COLO829 (cell line): ENCODE measurements at regions not wholly inside any gene's neighbourhood (a gene's known extent, or its start where the extent isn't known, plus 50 kb on each side); places are given as distances from the start of the nearest gene placed in this dataset.

Experiments
- DNase-seq: peaks from one replicate; pipeline ENCODE4 v3.0.0; 2012; ENCODE audit warnings: low spot score

DNA sequence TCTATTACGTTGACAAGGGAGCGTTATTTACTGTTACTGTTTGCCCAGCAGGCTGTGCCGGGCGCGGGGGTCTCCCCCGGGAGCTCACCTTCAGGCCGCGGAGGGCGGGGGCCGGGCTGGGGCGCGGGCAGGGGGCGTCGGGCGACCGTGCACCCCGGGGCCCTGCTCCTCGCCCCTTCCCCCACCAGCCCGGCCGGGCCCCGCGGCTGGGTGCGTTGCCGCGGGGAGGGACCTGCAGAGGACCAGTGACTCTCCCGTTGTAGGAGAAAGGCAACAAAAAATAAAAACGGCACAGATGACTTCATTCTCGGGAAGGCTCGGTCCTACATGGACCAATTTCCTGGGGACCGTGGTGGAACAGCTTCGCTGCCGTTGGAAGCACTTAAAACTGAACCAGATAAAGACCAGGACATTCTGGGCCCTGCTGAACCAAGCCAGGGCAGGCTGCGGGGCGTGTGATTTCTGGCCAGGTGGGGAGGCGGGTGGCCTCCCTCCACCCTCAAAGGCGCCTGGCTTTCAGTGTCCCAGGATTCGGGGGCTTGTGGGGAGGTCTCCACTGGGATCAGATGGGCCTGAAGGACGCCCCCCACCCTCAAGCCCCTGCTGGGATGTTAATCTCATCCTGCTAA, 57.4 kb downstream of the IGLL1 start:
- DNase-seq, result no peak

DNA sequence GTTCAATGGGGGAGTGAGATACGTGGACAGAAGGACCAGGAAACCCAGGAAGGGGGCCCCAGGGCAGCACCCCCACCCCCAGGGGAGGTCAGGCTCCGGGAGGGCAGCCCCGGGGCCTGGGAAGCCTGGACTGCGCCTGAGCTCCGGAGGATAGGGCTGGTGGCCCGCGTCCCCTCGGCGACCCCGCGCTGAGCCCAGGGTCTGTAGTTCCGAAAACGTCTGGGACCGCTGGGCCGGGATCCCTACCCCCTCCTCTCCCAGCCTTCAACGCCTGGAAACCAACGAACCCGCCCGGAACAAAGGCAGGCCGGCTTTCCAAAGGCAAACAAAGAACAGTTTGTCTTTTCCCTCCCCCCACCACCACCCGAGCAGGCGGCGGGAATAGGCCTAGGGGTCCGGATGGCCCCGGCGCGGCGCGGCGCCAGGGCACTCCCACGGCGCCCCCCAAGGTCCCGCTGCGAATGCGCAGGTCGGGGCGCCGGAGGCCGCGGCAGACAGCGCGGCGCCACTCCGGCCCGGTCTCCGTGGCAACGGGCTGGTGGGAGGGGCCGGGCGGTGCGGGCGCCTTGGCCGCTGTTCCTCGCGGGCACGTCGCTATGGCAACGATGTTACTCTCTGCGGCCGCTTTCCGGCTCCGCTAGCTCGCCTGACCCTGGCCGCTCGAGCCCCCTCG, 58.5 kb downstream of the IGLL1 start:
- DNase-seq, result peak; percentile 99

DNA sequence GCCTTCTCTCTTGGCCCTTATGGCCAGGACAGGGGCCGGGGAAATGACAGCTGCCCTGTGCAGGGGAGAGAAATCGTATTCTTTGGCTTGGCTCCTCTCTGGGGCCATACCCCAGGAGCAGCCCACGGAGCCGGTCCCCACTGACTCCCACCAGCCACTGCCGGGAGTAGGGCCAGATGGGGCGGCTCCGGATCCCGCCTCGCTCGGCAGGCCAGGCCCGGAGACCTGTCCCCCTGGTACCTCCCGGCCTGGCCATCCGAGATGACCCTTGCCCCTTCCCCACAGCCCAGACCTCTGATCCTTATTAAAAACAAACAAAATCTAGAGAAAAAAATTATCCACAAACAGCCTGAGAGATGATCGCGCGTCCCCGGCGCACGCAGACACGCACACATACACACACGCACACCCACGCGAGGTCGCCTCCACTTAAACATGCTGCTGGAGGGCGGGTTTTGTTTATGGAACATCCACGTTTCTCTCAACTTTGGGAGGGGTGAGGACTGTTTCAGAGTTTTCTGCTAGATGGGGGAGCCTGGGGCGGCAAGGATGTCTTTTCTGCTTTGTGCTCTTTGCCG, 59.1 kb downstream of the IGLL1 start:
- peak; percentile 60 for DNase-seq

DNA sequence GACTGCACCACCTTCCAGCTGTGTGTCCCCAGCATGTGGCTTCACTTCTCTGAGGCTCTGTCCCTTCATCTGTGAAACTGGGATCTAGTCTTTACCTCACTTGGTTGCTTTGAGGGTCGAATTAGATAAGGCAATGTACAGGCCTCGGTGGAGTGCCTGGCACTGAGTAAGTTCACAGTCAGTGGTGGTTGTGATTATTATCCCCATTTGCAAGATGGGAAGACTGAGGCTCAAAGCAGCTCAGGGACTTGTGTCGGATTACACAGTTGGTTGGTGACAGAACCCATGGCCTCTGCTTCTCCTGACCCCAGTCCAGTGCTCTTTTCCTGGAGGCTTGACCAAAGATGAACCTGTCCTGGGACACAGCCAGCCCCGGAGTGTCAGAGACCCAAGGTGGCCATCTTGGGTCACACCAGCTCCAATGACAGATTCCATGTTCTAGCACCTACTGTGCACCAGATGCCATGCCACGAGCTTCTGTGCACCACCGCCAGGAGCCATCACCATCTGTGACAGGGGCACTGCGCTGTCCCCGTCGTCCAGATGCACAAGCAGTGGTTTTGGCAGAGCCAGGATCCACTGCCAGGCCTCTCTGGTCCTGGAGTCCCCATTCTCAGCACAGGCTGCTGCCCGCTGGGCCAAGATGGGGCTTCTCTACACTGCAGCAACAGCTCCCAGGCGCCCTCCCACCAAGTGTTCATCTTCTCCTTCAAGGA, 60.5 kb downstream of the IGLL1 start:
- no peak for DNase-seq

DNA sequence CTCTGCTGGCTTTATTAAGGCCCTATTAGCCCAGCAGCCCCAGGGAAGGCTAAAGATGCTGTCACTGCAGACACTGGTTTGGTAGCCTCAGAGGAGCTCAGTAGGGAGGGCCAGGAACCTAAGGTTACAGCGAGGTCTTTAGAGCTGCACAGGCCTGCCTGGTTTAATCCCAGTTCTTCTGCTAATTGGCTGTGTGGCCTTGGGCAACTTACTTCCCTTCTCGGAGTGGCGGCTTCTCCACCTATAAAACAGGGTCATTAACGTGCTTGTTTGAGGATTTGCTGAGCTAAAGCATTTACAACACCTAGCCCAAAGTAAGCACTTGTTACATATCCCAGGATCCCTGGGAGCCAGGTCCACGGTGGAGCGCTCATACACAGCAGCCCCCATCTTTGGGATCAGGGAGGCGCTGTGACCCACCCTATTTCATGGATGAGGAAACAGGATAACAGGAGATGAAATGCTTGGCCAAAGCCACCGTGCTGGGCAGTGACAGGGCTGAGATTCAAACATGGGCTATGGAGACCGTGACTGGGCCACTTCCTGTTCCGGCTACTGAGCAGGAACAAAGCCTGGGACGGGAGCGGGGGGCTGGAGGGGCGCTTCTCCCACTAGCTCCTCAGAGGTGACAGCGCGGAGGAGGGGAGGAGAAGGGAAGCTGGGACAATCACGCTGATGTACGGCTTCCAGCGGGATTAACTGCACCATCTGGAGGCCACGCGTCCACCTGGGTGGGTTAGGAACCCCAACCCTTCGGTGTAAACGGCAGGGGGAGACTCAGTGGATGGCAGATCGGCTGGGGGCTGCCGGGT, 61.5 kb downstream of the IGLL1 start:
- DNase-seq, result no peak

DNA sequence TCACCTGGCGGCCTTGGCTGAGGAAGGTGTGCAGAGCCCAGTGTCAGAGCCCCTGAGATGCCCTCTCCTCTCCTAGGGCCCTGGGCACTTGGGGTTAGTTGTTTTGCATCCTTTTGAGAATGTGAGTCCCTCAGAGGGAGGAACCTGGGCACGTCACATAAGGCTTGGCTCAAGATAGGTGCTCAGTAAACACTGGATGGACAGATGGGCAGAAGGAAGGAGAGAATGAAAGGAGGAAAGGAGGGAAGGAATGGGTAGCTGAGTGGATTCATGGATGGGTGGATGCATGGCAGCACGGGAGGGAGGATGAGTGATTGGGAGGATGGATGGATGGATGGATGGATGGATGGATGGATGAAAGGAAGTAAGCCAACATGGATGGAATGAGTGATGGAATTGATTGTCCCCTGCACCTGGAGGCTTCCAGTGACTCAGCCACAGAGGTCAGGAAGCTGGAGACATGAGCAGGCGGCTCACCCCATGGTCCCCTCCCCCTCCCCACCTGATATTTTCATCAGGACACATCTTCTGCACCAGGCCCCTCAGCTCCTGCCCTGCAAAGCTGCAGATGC, 62.2 kb downstream of the IGLL1 start:
- DNase-seq, result no peak

DNA sequence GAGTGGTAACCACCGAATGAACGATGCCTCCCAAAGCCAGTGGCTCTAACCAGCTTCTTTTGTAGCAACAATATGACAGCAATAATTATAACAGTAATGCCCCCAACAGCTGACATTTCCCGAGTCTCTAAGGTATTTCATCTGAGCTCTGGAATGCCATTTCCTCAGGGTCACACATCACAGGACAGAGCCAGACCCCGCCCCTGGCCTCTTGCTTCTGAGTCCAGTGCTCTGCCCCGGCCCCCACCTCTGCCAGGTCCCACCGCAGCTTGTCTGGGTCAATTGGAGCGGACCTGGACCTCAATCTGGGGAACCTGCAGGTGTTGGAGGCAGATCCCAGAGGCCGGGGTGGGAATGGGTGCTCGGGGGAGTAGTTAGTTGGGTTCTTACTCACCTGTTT, 63.8 kb downstream of the IGLL1 start:
- DNase-seq, result no peak

DNA sequence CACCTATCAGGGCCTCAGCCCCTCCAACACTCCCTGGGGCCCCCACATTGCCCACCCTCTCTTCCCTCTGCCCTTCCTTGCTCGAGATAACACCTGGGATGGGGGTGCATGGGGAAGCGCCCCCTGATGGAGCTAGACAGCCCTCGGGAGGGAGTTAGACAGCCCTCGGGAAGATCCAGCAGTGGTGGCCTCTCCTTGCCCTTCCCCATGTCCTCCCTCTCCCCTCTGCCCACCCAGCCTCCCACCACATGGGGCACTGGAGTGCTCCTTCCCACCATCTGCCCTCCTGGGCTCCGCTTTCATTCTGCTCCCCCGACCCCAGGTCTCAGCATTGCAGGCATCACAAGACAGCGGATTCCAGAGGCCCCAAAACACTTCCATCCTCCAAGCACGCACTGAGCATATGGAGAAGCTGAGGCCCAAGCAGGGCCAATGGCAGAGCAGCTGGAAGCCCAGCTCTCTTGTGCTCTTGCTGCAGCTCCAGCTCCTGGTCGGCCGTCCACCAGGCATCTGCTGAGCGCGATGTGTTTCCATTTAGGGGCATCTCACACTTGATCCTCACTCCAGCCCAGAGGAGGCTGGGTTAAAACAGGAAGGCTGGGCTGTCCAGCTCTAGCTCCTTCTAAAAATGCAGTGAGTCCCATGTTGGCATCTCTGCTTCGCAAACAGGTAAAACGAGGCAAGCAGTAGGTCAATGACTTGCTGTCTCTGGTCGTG, 65.6 kb downstream of the IGLL1 start:
- DNase-seq, result no peak

DNA sequence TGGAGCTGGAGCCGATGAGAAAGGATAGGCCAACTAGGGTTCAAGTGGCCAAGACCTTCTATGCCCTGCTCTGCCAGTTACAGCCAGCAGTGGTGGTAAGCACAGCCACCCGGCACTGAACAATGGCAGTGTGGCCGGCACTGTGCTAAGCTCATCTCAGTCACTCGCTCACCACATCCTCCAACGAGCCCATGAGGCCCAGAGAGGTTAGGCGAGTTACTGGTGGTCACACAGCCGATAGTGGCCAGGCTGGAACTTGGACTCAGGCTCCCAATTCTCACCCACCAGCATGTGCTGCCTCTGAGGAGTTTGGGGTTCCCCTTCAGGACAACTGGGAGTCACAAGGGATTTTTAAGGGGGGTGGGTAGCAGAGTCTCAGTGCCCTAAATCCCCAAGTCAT, 66.4 kb downstream of the IGLL1 start:
- no peak for DNase-seq

DNA sequence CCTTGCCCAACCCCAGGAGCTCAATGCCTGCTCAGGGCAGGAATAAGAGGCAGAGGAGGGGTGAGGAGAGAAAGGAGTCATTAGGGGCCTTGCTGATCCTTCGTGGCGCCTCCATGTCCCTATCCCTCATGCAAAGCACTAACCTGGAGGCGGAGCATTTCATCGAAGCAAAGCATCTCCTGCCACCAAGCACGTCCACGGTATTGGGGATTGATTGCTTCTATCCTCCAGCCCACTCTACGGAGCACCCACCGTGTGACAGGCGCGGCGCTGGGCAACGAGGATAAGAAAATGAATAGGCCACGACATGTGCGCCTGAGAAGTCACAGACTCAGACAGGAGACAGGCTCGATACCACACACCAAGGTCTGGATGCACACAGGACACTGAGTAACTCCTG, 67.0 kb downstream of the IGLL1 start:
- no peak for DNase-seq

DNA sequence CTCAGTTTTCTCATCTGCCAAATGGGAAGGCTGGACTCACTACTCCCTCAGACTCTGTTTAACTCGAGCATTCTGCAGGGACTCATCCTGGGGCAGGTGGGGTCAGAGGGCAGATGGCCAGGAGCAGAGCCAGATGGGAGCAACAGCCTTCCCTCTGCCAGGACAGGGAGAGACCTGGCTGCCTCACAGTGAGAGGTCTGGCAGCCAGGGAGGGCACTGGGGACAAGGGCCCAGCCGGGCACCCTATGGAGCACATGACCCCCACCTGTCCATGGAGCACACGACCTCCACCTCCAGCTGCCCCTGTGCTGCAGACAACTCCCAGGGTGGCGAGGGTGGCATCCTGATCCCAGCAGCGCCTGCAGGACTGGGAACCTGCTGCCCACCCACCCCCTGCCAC, 67.4 kb downstream of the IGLL1 start:
- no peak for DNase-seq

DNA sequence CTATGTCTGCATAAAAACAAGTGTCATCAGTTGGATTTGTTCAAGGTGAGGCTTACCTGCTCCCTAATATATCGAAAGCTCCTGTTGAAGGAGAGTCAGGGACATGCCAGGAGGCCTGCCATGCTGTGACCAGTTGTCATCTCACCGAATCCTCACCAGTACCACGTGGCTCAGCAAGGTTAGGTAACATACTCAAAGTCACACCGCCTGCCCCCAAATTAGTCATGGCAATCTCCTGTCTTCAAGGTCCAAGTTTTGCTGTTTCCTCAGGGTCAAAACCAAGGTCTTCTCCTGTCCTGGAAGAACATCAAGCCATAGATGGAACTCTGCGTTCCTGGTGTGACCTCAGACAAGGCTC, 67.8 kb downstream of the IGLL1 start:
- DNase-seq, result no peak

DNA sequence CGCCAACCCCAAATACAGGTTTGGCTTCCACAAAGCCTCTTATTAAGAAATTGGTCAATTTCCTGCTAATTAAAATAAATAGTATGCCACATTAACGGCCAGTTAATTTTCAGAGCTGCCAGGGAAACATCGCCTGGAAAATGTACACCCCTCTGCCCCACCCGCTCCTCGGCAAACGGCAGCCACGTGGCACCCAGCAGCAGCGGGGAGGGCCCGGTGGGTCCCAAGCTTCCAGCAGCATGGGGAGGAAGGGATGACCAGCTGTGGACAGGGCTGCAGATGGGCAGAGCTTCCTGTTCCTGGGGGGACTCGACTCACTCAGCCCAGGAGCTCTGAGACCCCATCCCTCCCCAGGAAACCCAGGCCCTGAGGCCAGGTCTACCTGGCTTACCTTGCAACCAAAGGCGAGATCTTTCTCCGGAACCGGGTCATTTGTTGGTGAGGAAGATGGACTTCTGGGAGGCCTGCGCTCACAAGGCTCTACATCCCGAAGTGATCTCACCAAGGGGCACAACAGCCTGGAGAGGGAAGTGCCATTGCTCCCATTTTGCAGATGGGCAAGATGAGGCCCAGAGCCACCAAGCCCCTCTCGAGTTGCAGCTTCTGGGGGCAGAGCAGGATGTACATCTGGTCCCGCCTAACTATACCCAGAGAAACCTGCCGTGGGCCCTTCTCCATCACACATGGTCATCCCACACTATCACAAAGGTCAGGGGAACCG, 68.3 kb downstream of the IGLL1 start:
- DNase-seq, result no peak

DNA sequence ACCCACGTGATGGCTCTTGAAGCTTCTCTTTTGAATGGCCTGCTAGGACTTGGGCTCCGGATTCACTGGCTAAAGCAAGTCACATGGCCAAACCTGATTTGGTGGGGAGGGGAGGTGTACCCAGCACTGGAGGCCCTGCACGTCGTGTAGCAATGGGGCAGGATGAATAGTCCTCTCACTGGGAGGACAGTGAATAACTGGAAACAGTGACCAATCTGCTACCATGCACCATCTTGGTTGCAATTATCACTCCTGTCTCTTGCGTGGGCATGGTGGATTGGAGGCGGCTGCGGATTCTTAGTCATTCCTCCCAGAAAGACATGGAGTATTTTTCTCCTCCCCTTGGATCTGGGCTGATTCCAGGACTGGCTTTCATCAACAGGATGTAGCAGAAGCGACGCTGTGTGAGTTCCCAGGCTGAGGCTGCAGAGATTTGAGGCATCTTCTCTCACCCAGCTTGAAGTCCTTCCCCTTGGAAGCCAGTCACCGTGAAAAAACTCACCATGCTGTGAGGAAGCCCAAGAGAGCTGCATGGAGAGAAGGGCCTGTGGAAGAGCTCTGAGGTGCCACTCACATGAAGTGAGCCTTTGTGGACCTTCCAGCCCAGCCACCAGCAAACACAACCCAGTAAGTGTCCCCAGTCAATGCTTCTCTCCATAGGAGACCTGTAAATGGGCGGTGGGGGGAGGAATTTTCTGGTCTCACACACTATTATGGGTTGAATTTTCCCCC, 70.4 kb downstream of the IGLL1 start:
- peak; percentile 26 for DNase-seq

DNA sequence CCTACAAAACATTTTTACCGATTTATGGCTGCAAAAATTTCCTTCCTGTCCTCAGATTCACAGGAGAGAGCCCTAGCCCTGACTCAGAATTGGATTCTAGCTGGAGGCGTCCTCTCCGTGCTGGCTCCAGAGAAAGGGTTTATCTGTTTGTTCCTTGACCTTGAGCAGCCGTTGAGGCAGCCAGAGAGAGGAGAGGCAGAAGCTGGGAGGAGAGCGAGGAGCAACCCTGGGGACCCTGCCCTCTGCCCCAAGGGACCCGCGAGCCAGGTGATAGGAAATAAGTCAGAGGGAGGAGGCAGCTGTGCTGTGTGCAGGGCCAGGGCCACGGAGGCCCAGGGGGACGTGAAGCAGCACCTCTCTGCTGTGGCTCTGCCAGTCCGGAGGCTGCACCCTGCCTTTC, 75.6 kb downstream of the IGLL1 start:
- DNase-seq, result no peak

DNA sequence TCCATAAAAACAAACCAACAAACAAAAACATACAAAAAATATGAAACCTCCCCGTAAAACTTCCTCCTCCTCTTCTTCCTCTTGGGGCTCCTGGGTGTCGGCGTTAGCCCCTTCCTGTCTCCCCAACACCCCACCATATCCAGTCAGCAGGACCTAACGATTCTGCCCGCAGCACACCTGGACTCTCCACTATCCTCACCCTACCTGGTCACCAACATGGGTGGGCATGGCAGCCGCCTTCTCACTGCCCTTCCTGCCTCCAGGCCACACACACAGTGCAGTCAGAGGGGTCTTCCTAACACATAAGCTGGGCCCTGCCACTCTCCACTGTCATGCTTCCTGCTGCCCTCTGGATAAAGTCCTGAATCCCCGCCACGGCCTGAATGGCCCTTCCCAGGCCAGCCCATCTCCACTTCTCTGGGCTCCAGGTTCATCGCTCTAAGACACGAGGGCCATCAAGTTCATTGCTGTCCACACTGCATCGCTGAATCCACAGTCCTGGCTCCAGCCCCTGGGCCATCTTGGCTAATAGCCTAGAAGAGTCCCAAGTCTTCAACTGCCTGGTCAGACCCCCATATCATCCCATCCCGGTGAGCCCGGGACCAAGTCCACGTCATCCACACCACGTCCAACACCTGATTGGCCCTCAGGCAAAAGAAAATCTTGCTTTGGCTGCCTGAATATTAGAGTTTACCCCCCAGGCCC, 76.2 kb downstream of the IGLL1 start:
- DNase-seq, result no peak

DNA sequence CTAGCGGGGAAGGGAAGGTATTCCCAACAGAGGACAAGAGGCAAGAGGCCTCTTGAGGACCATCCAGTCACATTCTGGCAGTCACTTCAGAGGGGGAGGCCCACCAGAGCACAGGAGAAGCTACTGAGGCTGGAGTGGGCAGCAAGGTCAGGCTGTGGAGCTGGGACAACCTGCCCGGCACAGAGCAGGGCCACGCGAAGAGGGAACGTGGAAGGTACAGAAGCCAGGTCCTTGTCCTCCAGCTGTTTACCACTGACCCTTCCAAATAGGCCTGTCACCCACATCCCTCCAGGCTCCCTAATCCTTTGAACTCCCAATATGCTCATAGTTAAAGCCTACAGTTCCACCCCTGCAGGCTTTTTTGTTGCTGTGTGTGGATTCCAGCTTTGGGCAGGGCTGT, 76.9 kb downstream of the IGLL1 start:
- DNase-seq, result no peak

DNA sequence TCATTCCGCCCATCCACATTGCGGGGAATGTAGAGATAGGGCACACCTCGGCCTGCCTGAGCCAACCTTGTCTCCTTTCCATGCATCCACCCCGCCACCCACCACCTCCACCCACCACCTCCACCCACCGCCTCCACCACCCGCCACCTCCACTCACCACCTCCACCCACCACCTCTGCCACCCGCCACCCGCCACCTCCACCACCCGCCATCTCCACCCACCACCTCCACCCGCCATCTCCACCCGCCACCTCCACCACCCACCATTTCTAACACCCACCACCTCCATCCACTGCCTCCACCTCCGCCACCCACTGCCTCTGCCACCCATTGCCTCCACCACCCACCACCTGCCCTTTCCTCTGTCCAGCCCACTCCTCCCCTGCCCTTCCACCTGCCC, 78.4 kb downstream of the IGLL1 start:
- DNase-seq, result no peak

DNA sequence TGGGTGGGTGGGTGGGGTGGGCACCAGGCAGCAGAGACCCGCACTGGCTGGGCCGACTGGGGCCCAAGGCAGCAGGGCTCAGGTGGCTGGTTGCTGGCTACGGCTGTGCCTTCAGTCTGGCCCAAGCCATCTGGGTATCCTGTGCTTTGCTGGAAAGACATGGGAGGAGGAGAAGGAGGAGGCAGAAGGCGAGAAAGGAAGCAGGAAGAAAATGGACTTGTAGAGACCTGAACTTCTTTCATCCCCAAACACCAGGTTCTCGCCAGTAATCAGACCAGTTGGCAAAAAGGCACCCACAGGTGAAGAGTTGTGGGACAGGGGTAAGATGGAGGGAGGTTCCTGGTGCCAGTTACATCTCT, 78.8 kb downstream of the IGLL1 start:
- DNase-seq, result no peak
